GM12874 (cell line): ENCODE measurements at regions not wholly inside any gene's neighbourhood (a gene's known extent, or its start where the extent isn't known, plus 50 kb on each side); places are given as distances from the start of the nearest gene placed in this dataset.

Source experiments
- CTCF ChIP-seq: IDR thresholded peaks from 2 replicates; pipeline ENCODE4 v1.5.1; 2011; ENCODE audit warnings: low read depth, mild to moderate bottlenecking, control low read depth, low read length, moderate library complexity; ENCODE audit not compliant: insufficient read depth

DNA sequence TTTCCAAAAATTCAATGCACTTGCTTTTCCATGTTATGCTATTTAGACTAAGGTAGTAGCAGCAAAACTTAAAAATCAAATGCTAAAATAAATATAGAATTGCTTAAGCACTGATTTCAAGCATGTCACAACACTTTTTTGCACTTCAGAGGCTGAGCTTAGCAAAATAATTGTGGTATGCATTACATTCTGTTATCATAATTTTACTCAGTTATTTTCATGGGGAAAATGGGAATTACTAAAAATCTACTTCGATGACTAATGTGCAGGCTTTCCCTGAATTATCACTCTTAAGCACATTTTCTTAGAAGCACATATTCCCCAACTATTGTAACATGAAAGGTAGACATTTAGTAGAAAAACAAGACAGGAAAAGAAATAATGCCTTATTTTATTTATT is 322.4 kb upstream of the CBLB start:
- TF ChIP-seq CTCF = no peak

GRCh38 chr3:106191913-106192312 is 323.1 kb upstream of the CBLB start:
- TF ChIP-seq CTCF = no peak

DNA sequence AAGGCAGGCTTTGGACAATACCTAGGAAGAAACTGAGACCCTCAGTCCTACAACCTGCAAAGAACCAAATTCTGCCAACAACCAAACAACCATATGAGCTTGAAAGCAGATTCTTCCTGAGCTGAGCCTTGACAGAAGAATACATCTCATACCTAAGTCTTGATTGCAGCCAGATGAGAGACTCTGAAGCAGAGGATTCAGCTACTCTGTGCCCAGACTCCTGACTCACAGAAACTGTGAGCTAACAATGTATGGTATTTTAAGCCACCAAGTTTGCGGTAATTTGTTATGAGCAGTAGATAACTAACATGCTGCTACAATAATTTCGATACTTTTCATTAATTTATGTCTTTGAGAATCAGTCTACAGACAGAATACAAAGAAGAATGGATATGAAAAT is 325.1 kb upstream of the CBLB start:
- TF ChIP-seq CTCF = no peak

- TF ChIP-seq CTCF = no peak
Measured at GRCh38 chr3:106194726-106195125, 325.9 kb upstream of the CBLB start.

- TF ChIP-seq CTCF = no peak
Measured at GRCh38 chr3:106197532-106198194, 328.9 kb upstream of the CBLB start.

GRCh38 chr3:106204160-106204868 is 335.5 kb upstream of the CBLB start:
- TF ChIP-seq CTCF = no peak

- TF ChIP-seq CTCF = no peak
Measured at GRCh38 chr3:106206146-106206545, 337.3 kb upstream of the CBLB start.
